ENCODE measurements at regions not wholly inside any gene's neighbourhood (a gene's known extent, or its start where the extent isn't known, plus 50 kb on each side); places are given as distances from the start of the nearest gene placed in this dataset.

GRCh38 chr4:54473798-54474197 is 184.0 kb upstream of the KIT start:
- H3K27me3 ChIP-seq (ENCODE audit: insufficient read depth, poor library complexity, severe bottlenecking): no peaks in the 10 kb centered on the region
- no peak overlapping the region for H3K4me3 ChIP-seq (replicated peaks; ENCODE audit: insufficient read depth, low read length)
- H3K27ac ChIP-seq (replicated peaks): no peak overlapping the region
- no peak for DNase-seq (ENCODE audit: low read depth in 1 of 2, low spot score in 1 of 2)
- TF ChIP-seq REST (IDR thresholded peaks at IDR 0.05; ENCODE audit: insufficient replicate concordance, low read depth): no peak
- no peak for TF ChIP-seq CTCF (IDR thresholded peaks at IDR 0.05; ENCODE audit: insufficient read depth, low read length)
- TF ChIP-seq SPI1 (IDR thresholded peaks at IDR 0.05; ENCODE audit: borderline replicate concordance, low read depth): no peak
- no peak for TF ChIP-seq GABPA (IDR thresholded peaks at IDR 0.05; ENCODE audit: low read depth)
- TF ChIP-seq POLR2AphosphoS5 (IDR thresholded peaks at IDR 0.05; ENCODE audit: low read depth): no peak

GRCh38 chr4:54475546-54475945 is 182.2 kb upstream of the KIT start:
- no peak for DNase-seq (ENCODE audit: low read depth in 1 of 2, low spot score in 1 of 2)
- H3K4me3 ChIP-seq (replicated peaks; ENCODE audit: insufficient read depth, low read length): no peak overlapping the region
- no peaks in the 10 kb centered on the region for H3K27me3 ChIP-seq (ENCODE audit: insufficient read depth, poor library complexity, severe bottlenecking)
- no peak for TF ChIP-seq SPI1 (IDR thresholded peaks at IDR 0.05; ENCODE audit: borderline replicate concordance, low read depth)
- TF ChIP-seq POLR2AphosphoS5 (IDR thresholded peaks at IDR 0.05; ENCODE audit: low read depth): no peak
- TF ChIP-seq GABPA (IDR thresholded peaks at IDR 0.05; ENCODE audit: low read depth): no peak
- no peak for TF ChIP-seq REST (IDR thresholded peaks at IDR 0.05; ENCODE audit: insufficient replicate concordance, low read depth)
- no peak for TF ChIP-seq CTCF (IDR thresholded peaks at IDR 0.05; ENCODE audit: insufficient read depth, low read length)
- H3K27ac ChIP-seq (replicated peaks): no peak overlapping the region

- no peak for DNase-seq (ENCODE audit: low read depth in 1 of 2, low spot score in 1 of 2)
- TF ChIP-seq SPI1 (IDR thresholded peaks at IDR 0.05; ENCODE audit: borderline replicate concordance, low read depth): no peak
- no peak for TF ChIP-seq GABPA (IDR thresholded peaks at IDR 0.05; ENCODE audit: low read depth)
- TF ChIP-seq CTCF (IDR thresholded peaks at IDR 0.05; ENCODE audit: insufficient read depth, low read length): no peak
- TF ChIP-seq POLR2AphosphoS5 (IDR thresholded peaks at IDR 0.05; ENCODE audit: low read depth): no peak
- TF ChIP-seq REST (IDR thresholded peaks at IDR 0.05; ENCODE audit: insufficient replicate concordance, low read depth): no peak
- Histone ChIP-seq H3K27ac (replicated peaks) (no peak overlapping the region), H3K4me3 (replicated peaks; ENCODE audit: insufficient read depth, low read length) (no peak overlapping the region), H3K27me3 (ENCODE audit: insufficient read depth, poor library complexity, severe bottlenecking) (no peaks in the 10 kb centered on the region)
Observed at GRCh38 chr4:54482529-54483200, 175.1 kb upstream of the KIT start.

Data from HL-60 (cell line).